CD4-positive, alpha-beta T cell treated with Interleukin-21 for 1 hour (primary cell): ENCODE measurements at regions not wholly inside any gene's neighbourhood (a gene's known extent, or its start where the extent isn't known, plus 50 kb on each side); places are given as distances from the start of the nearest gene placed in this dataset.

ENCODE experiments used
- DNase-seq: peaks from one replicate; pipeline ENCODE4 v3.0.0-alpha.2; 2020

- DNase-seq, result no peak
Observed at GRCh38 chr15:38672814-38673670, 108.4 kb upstream of the RASGRP1 start.

GRCh38 chr15:38674448-38674847 lies 109.8 kb upstream of the RASGRP1 start:
- DNase-seq, result peak; percentile 56

- DNase-seq, result no peak
Observed at GRCh38 chr15:38678281-38678680, 113.7 kb upstream of the RASGRP1 start.

- no peak for DNase-seq
Observed at GRCh38 chr15:38680775-38681174, 116.2 kb upstream of the RASGRP1 start.

GRCh38 chr15:38682363-38682762 lies 117.7 kb upstream of the RASGRP1 start:
- no peak for DNase-seq

GRCh38 chr15:38682861-38683260 lies 118.2 kb upstream of the RASGRP1 start:
- no peak for DNase-seq

- peak; percentile 83 for DNase-seq
Observed at GRCh38 chr15:38683382-38684242, 119.0 kb upstream of the RASGRP1 start.

- DNase-seq, result no peak
Observed at GRCh38 chr15:38684440-38685010, 119.9 kb upstream of the RASGRP1 start.

- DNase-seq, result peak; percentile 76
Observed at GRCh38 chr15:38685686-38686339, 121.2 kb upstream of the RASGRP1 start.

GRCh38 chr15:38687340-38687739 lies 122.7 kb upstream of the RASGRP1 start:
- no peak for DNase-seq

GRCh38 chr15:38687775-38688495 lies 123.3 kb upstream of the RASGRP1 start:
- DNase-seq, result no peak

GRCh38 chr15:38688761-38689160 lies 124.1 kb upstream of the RASGRP1 start:
- peak; percentile 71 for DNase-seq

GRCh38 chr15:38689522-38689921 lies 124.9 kb upstream of the RASGRP1 start:
- no peak for DNase-seq

GRCh38 chr15:38690216-38690615 lies 125.6 kb upstream of the RASGRP1 start:
- no peak for DNase-seq

GRCh38 chr15:38690719-38691332 lies 126.2 kb upstream of the RASGRP1 start:
- DNase-seq, result peak; percentile 85

GRCh38 chr15:38691377-38691776 lies 126.8 kb upstream of the RASGRP1 start:
- DNase-seq, result no peak

- DNase-seq, result no peak
Observed at GRCh38 chr15:38691965-38692788, 127.6 kb upstream of the RASGRP1 start.

- no peak for DNase-seq
Observed at GRCh38 chr15:38692789-38693062, 128.1 kb upstream of the RASGRP1 start.

GRCh38 chr15:38695249-38696108 lies 130.9 kb upstream of the RASGRP1 start:
- no peak for DNase-seq

GRCh38 chr15:38696109-38696727 lies 131.6 kb upstream of the RASGRP1 start:
- peak; percentile 69 for DNase-seq
